A549 (cell line): ENCODE measurements at regions not wholly inside any gene's neighbourhood (a gene's known extent, or its start where the extent isn't known, plus 50 kb on each side); places are given as distances from the start of the nearest gene placed in this dataset.

ENCODE experiments used
- CBX2 ChIP-seq: fragments of 200-600 bp; sonication (generic); IDR thresholded peaks from 2 replicates; pipeline ENCODE4 v1.6.1; 2016; ENCODE audit warnings: low read depth, mild to moderate bottlenecking, borderline replicate concordance
- MAFK ChIP-seq: fragments of 450-650 bp; IDR thresholded peaks from 2 replicates; pipeline ENCODE4 v1.6.1; 2014; ENCODE audit not compliant: partially characterized antibody
- MYC ChIP-seq: IDR thresholded peaks from 2 replicates; pipeline ENCODE4 v1.6.1; 2012; ENCODE audit warnings: mild to moderate bottlenecking, inconsistent platforms, low read length, improper control_type of control experiment, borderline replicate concordance
- NFE2L2 ChIP-seq: fragments of 150-350 bp; conservative IDR thresholded peaks from 2 replicates; pipeline ENCODE4 v1.6.1; 2014; ENCODE audit warnings: low read length
- POLR2A ChIP-seq: IDR thresholded peaks from 2 replicates; pipeline ENCODE4 v1.6.1; 2012; ENCODE audit warnings: mild to moderate bottlenecking, low read length
- POLR2AphosphoS2 ChIP-seq: conservative IDR thresholded peaks from 2 replicates; pipeline ENCODE4 v1.6.1; 2012; ENCODE audit warnings: low read length, improper control_type of control experiment, inconsistent platforms
- RAD21 ChIP-seq, 2 experiments: fragments of >200 bp in 1 of 2; sonication (Bioruptor Twin) in 1 of 2; formaldehyde crosslinking in 1 of 2; IDR thresholded peaks in 1 of 2; conservative IDR thresholded peaks in 1 of 2; 2 replicates in 1 of 2; 3 replicates in 1 of 2; pipeline ENCODE4 v1.6.1; 2012 to 2018; ENCODE audit warnings: inconsistent platforms in 1 of 2
- TF ChIP-seq, protein P1 (sequence below): fragments of >200 bp; sonication (Bioruptor Twin); formaldehyde crosslinking; IDR thresholded peaks from 3 replicates; pipeline ENCODE4 v1.5.1; 2016

DNA sequence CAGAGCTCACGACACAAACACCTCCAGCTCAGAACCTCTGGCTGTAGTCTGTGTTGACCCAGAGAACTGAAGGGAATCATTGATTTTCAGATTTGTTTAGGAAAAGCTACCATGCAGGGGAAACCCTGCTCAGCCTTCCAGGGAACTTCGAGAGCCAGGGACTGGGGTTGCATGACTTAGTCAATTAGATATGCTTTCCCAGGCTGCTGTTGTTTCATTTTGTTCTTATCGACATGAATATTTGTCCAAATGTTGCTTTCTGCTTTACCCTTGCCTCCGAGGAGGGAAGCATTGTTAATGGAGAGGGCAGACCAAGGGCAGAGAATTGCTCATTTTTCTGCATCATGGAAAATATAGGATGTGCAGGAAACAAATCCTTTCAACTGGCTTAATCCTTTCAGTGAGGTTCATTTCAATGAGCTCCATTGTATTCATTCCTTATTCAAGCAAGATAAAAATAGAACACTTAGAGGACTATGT, 82.5 kb downstream of the KLF5 start:
- no peak for TF ChIP-seq NFE2L2
- TF ChIP-seq, protein P1, sequence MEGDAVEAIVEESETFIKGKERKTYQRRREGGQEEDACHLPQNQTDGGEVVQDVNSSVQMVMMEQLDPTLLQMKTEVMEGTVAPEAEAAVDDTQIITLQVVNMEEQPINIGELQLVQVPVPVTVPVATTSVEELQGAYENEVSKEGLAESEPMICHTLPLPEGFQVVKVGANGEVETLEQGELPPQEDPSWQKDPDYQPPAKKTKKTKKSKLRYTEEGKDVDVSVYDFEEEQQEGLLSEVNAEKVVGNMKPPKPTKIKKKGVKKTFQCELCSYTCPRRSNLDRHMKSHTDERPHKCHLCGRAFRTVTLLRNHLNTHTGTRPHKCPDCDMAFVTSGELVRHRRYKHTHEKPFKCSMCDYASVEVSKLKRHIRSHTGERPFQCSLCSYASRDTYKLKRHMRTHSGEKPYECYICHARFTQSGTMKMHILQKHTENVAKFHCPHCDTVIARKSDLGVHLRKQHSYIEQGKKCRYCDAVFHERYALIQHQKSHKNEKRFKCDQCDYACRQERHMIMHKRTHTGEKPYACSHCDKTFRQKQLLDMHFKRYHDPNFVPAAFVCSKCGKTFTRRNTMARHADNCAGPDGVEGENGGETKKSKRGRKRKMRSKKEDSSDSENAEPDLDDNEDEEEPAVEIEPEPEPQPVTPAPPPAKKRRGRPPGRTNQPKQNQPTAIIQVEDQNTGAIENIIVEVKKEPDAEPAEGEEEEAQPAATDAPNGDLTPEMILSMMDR, result no peak
- no peak for TF ChIP-seq POLR2A
- no peak for TF ChIP-seq RAD21 (conservative IDR thresholded peaks at IDR 0.05 in 1 of 2, IDR thresholded peaks at IDR 0.05 in 1 of 2)
- TF ChIP-seq POLR2AphosphoS2, result no peak
- no peak for TF ChIP-seq MAFK
- no peak for TF ChIP-seq CBX2
- TF ChIP-seq MYC, result no peak
